A673 (cell line): ENCODE measurements at regions not wholly inside any gene's neighbourhood (a gene's known extent, or its start where the extent isn't known, plus 50 kb on each side); places are given as distances from the start of the nearest gene placed in this dataset.

Experiments used
- BruUV-seq: library from RNA; stranded (reverse); fragments of 400-500 nt; replicated peaks from 2 replicates; lab custom pipeline; 2021; lab: Mats Ljungman, UMichigan
- CTCF ChIA-PET: fragments of 300-600 bp; sonication (Branson Sonifier 250); formaldehyde crosslinking; loops from one replicate; lab custom pipeline; 2022; ENCODE audit warnings: antibody characterized with exemption; lab: Charles Lee
- POLR2A ChIA-PET: fragments of 300-600 bp; sonication (Branson Sonifier 250); formaldehyde crosslinking; loops from one replicate; lab custom pipeline; 2022; ENCODE audit warnings: antibody characterized with exemption; ENCODE audit not compliant: low non-redundant PET; lab: Charles Lee
- DNase-seq: peaks from one replicate; pipeline ENCODE4 v3.0.0-alpha.2; 2015; ENCODE audit warnings: low spot score
- H3K27ac ChIP-seq: fragments of 200-600 bp; sonication (generic); 2 replicates; pipeline ENCODE4 v1.5.1; 2016; ENCODE audit warnings: mixed run types, low read depth, mild to moderate bottlenecking, mixed read lengths, antibody characterized with exemption, low read length; ENCODE audit not compliant: poor library complexity, severe bottlenecking
- H3K27me3 ChIP-seq: fragments of 200-600 bp; sonication (generic); replicated peaks from 2 replicates; pipeline ENCODE4 v1.6.1; 2017; ENCODE audit warnings: mixed run types, low read depth, mild to moderate bottlenecking, mixed read lengths, antibody characterized with exemption, low read length; ENCODE audit not compliant: insufficient read depth, poor library complexity
- H3K36me3 ChIP-seq: fragments of 200-600 bp; sonication (generic); 2 replicates; pipeline ENCODE4 v1.6.1; 2016; ENCODE audit warnings: mixed run types, mild to moderate bottlenecking, mixed read lengths, antibody characterized with exemption, low read length; ENCODE audit not compliant: insufficient read depth, poor library complexity, severe bottlenecking
- H3K4me1 ChIP-seq: fragments of 200-600 bp; sonication (generic); 2 replicates; pipeline ENCODE4 v1.6.1; 2017; ENCODE audit warnings: mixed run types, mild to moderate bottlenecking, mixed read lengths, antibody characterized with exemption, low read length; ENCODE audit not compliant: insufficient read depth, poor library complexity, severe bottlenecking
- H3K4me3 ChIP-seq: fragments of 200-600 bp; sonication (generic); 2 replicates; pipeline ENCODE4 v1.5.1; 2016; ENCODE audit warnings: low read depth, mixed run types, mild to moderate bottlenecking, mixed read lengths, low read length; ENCODE audit not compliant: poor library complexity, severe bottlenecking
- H3K9me3 ChIP-seq: fragments of 200-600 bp; sonication (generic); 2 replicates; pipeline ENCODE4 v1.6.1; 2016; ENCODE audit warnings: mixed run types, low read depth, mild to moderate bottlenecking, mixed read lengths, antibody characterized with exemption, low read length; ENCODE audit not compliant: poor library complexity, severe bottlenecking
- CTCF ChIP-seq: fragments of 300-800, 200-600 bp; sonication (generic); conservative IDR thresholded peaks from 2 replicates; pipeline ENCODE4 v1.5.1; 2017; ENCODE audit warnings: low read depth, mild to moderate bottlenecking, antibody characterized with exemption, low read length, moderate library complexity, mixed read lengths
- EZH2 ChIP-seq: fragments of 200-600 bp; sonication (generic); IDR thresholded peaks from 2 replicates; pipeline ENCODE4 v1.6.1; 2017; ENCODE audit warnings: borderline replicate concordance, low read depth, mild to moderate bottlenecking, mixed read lengths, antibody characterized with exemption, low read length; ENCODE audit not compliant: poor library complexity, severe bottlenecking
- intact Hi-C: fragments of 100-400 bp; cut with micrococcal nuclease; formaldehyde crosslinking; loops from one replicate; pipeline ENCODE4 v1.10.0; 2022; ENCODE audit not compliant: unreplicated experiment

GRCh38 chr2:49553658-49554057 is 399.3 kb upstream of the FSHR start:
- no peak for TF ChIP-seq EZH2
- no peak for TF ChIP-seq CTCF
- Histone ChIP-seq H3K27ac (no peak overlapping the region), H3K9me3 (no peaks in the 10 kb centered on the region), H3K36me3 (no peaks in the 10 kb centered on the region), H3K27me3 (no peaks in the 10 kb centered on the region), H3K4me1 (no peaks in the 10 kb centered on the region), H3K4me3 (no peak overlapping the region)
- ChIA-PET POLR2A (no interaction called here), CTCF (no interaction called here)
- intact Hi-C loops, result no loop called here
- BruUV-seq, result no TSS peak
- no peak for DNase-seq

DNA sequence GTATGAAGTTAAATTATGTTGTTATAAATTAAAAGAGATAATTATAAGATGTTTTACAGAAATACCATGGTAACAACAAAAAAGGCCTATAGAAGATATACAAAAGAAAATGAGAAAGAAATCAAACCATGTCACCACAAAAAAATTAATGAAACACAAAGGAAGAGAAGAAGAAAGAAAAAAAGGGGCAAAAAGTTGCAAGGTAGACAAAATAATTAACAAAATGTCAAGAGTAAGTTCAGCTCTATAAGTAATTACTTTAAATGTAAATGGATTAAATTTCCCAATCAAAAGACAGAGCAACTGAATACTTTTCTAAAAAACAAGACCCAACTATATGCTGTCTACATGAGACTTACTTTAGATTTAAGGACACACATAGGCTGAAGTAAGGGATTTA is 378.4 kb upstream of the FSHR start:
- H3K4me1 ChIP-seq, result no peaks in the 10 kb centered on the region
- H3K36me3 ChIP-seq, result no peaks in the 10 kb centered on the region
- peaks cover 10% of the 10 kb centered on the region for H3K9me3 ChIP-seq
- POLR2A ChIA-PET, result no interaction called here
- TF ChIP-seq CTCF, result no peak
- no peak for TF ChIP-seq EZH2
- no peak overlapping the region for H3K4me3 ChIP-seq
- no peaks in the 10 kb centered on the region for H3K27me3 ChIP-seq
- no peak overlapping the region for H3K27ac ChIP-seq
- intact Hi-C loops, result no loop called here
- no peak for DNase-seq
- BruUV-seq, result no TSS peak
- CTCF ChIA-PET, result no interaction called here

DNA sequence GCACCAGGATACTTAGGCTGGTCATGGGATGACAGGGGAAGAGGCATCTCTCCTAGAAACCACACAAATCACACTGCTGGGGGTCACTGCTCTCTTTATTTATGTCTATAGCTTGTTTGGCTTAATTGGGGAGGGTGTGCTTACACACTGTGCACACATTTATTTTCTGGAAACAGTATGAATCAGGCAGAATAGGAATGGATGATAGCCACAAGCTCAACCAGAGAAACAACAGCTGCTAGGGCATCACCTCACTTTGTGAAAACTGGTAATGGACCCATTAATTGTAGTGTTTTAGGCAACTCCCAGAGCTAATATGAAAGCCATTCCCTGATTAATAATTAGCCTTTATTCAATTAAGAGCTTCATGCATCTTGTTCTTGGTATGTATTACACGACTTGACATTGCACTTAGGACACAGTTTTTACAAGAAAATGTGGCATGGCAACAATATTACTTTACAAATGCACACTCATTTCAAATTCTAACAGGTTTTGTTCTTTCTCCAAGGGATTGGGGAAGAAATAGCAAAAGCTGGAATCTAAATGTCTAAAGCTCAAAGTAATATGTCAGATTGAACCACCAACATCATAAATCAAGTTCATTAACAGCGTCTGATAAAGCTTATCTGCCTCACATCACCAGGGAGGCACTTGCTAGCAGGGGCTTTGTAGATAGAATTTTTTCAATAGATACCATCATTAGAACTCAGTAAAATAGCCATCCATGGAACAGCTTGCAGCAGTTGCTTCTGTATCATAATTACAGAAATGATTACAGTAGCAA is 361.9 kb upstream of the FSHR start:
- no peaks in the 10 kb centered on the region for H3K9me3 ChIP-seq
- no peak overlapping the region for H3K4me3 ChIP-seq
- no TSS peak for BruUV-seq
- POLR2A ChIA-PET, result no interaction called here
- no peak for DNase-seq
- no peak overlapping the region for H3K27ac ChIP-seq
- TF ChIP-seq CTCF (no peak), EZH2 (no peak)
- no peaks in the 10 kb centered on the region for H3K36me3 ChIP-seq
- CTCF ChIA-PET, result no interaction called here
- H3K4me1 ChIP-seq, result no peaks in the 10 kb centered on the region
- intact Hi-C loops, result no loop called here
- no peaks in the 10 kb centered on the region for H3K27me3 ChIP-seq
